ENCODE measurements at regions not wholly inside any gene's neighbourhood (a gene's known extent, or its start where the extent isn't known, plus 50 kb on each side); places are given as distances from the start of the nearest gene placed in this dataset.

DNA sequence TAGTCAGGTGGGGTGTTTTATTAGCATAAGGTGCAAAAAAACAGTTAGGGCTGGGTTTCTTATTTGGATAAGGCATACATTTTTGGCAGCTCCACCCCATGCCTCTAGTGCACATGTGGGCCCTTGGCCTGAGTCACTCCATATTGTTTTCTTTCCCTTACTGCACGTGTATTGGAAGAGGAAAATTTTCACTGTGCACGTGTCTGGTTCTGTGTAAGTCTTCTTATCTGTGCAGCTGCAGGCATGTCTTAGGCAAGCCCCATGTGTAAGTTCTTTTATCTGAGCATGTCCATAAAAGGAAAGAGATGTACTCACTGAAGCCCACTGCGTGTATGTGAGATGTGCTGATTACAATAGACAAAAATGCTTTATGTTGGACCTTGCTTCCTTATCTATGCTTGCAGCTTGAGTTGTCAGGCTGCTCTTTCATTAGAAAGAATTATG, 540.3 kb upstream of the IGFBP3 start:
- no peaks in the 10 kb centered on the region for H3K36me3 ChIP-seq (ENCODE audit: insufficient read depth, low read length)
- DNase-seq (ENCODE audit: low read depth, low spot score) = no peak
- no peak overlapping the region for H3K27ac ChIP-seq
- H3K9me3 ChIP-seq (ENCODE audit: low read depth, low read length) = no peaks in the 10 kb centered on the region
- H3K9ac ChIP-seq (ENCODE audit: insufficient read length) = no peak overlapping the region
- TF ChIP-seq POLR2AphosphoS5 (IDR thresholded peaks at IDR 0.05; ENCODE audit: borderline replicate concordance, low read depth, low read length) (no peak), FOXP2 (optimal IDR thresholded peaks at IDR 0.05; ENCODE audit: control extremely low read depth, extremely low read length, insufficient read depth) (no peak), EZH2 (IDR thresholded peaks at IDR 0.05) (no peak)
- H3K4me3 ChIP-seq = no peak overlapping the region

DNA sequence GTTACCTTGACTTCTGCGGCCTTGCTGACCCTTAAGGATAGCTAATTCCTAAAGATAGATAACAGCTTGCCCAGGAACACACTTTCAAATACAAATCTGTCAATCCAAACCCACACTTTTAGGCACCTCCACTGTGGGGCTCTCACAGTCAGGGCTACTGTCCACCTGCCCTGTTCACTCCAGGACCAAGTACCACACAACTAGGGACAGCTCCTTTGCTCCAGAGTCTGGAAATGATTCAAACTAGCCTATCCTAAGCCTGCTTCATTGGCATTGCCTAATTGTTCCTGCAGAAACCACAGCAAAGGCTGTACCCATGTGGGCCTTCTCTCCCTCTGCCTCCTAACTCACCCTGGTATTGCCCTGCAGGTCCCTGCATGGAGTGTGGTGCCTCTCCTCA, 538.9 kb upstream of the IGFBP3 start:
- Histone ChIP-seq H3K4me3 (no peak overlapping the region), H3K9me3 (ENCODE audit: low read depth, low read length) (no peaks in the 10 kb centered on the region), H3K27ac (no peak overlapping the region), H3K36me3 (ENCODE audit: insufficient read depth, low read length) (no peaks in the 10 kb centered on the region), H3K9ac (ENCODE audit: insufficient read length) (no peak overlapping the region)
- TF ChIP-seq POLR2AphosphoS5 (IDR thresholded peaks at IDR 0.05; ENCODE audit: borderline replicate concordance, low read depth, low read length) = no peak
- TF ChIP-seq FOXP2 (optimal IDR thresholded peaks at IDR 0.05; ENCODE audit: control extremely low read depth, extremely low read length, insufficient read depth) = no peak
- no peak for TF ChIP-seq EZH2 (IDR thresholded peaks at IDR 0.05)
- DNase-seq (ENCODE audit: low read depth, low spot score) = no peak

DNA sequence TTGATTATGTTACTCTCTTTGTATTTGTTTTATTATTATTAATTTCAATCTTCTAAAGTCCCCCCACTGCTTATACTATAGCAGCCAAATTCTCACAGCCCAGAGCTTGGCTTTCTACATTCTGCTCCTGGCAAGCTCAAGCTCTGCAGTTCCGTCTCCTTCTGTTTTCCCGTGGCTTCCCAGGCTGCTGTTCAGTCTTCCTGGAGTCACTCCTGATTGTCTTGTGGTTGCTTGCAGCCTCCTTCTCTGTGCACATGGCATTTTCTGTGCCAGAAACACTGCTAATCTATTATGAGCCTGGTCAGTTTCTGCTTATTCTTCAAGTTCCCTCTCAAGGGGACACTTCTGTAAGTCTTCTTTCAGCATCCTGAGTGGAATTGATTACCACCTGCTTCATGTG, 533.7 kb upstream of the IGFBP3 start:
- Histone ChIP-seq H3K4me3 (no peak overlapping the region), H3K9me3 (ENCODE audit: low read depth, low read length) (no peaks in the 10 kb centered on the region), H3K36me3 (ENCODE audit: insufficient read depth, low read length) (no peaks in the 10 kb centered on the region), H3K27ac (no peak overlapping the region), H3K9ac (ENCODE audit: insufficient read length) (no peak overlapping the region)
- no peak for DNase-seq (ENCODE audit: low read depth, low spot score)
- TF ChIP-seq EZH2 (IDR thresholded peaks at IDR 0.05) = no peak
- no peak for TF ChIP-seq POLR2AphosphoS5 (IDR thresholded peaks at IDR 0.05; ENCODE audit: borderline replicate concordance, low read depth, low read length)
- TF ChIP-seq FOXP2 (optimal IDR thresholded peaks at IDR 0.05; ENCODE audit: control extremely low read depth, extremely low read length, insufficient read depth) = no peak

DNA sequence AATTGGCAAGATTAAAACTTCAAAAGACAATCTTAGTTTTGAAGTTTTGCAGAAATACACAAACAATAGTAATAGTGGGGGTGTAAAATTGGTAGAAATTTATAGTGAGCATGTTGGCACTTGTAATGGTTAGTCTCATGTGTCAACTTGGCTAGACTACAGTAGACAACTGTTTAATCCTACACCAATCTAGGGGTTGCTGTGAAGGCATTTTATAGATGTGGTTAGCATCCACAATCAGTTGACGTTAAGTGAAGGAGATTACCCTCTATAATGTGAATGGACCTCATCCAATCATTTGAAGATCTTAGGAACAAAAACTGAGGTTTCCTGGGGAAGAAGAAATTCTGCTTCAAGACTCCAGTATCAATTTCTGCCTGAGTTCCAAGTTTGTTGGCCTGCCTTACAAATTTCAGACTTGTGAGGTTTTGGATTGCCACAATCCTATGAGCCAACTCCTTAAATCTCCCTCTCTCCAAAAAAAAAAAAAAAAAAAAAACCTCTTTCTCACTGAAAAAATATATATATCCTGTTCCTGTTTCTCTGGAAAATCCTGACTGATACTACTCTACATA, 531.6 kb upstream of the IGFBP3 start:
- TF ChIP-seq EZH2 (IDR thresholded peaks at IDR 0.05) = no peak
- no peak for TF ChIP-seq FOXP2 (optimal IDR thresholded peaks at IDR 0.05; ENCODE audit: control extremely low read depth, extremely low read length, insufficient read depth)
- TF ChIP-seq POLR2AphosphoS5 (IDR thresholded peaks at IDR 0.05; ENCODE audit: borderline replicate concordance, low read depth, low read length) = no peak
- Histone ChIP-seq H3K36me3 (ENCODE audit: insufficient read depth, low read length) (no peaks in the 10 kb centered on the region), H3K4me3 (no peak overlapping the region), H3K9me3 (ENCODE audit: low read depth, low read length) (no peaks in the 10 kb centered on the region), H3K27ac (no peak overlapping the region), H3K9ac (ENCODE audit: insufficient read length) (no peak overlapping the region)
- no peak for DNase-seq (ENCODE audit: low read depth, low spot score)

DNA sequence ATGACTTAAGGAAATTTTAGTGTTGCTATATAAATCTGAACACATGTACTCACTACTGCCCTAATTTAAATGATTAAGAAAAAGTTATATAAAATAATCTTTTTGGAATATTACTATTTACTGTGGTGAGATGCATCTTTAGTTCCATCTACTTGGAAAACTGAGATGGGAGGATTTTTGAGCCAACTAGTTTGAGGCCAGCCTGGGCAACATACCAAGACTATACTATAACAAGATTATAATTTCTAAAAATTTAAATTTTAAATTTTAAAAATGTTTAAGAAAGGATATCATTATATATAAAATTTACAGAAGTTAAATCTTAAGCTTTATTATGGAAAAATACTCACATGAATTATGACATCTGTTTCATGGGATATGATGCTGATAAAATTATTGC, 530.8 kb upstream of the IGFBP3 start:
- TF ChIP-seq POLR2AphosphoS5 (IDR thresholded peaks at IDR 0.05; ENCODE audit: borderline replicate concordance, low read depth, low read length) (no peak), EZH2 (IDR thresholded peaks at IDR 0.05) (no peak), FOXP2 (optimal IDR thresholded peaks at IDR 0.05; ENCODE audit: control extremely low read depth, extremely low read length, insufficient read depth) (no peak)
- Histone ChIP-seq H3K9me3 (ENCODE audit: low read depth, low read length) (no peaks in the 10 kb centered on the region), H3K9ac (ENCODE audit: insufficient read length) (no peak overlapping the region), H3K36me3 (ENCODE audit: insufficient read depth, low read length) (no peaks in the 10 kb centered on the region), H3K27ac (no peak overlapping the region), H3K4me3 (no peak overlapping the region)
- no peak for DNase-seq (ENCODE audit: low read depth, low spot score)

DNA sequence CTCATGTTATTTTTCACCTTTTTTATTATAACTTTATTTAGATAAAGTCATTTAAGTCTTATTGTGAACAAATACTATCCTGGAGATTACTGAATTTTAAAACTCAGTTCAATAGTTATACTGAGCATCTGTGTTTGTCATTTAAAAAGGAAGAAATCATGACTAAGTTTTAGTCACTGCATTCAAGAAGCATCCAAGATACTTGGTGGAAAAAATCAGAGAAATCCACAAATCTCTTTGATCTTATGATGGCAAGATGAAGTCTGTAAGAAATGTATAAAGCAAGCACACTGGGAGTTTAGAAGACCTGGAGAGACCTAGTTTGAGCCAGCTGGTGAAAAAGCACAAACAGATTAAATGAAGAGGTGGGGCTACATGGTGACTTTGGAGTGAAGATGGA, 529.8 kb upstream of the IGFBP3 start:
- Histone ChIP-seq H3K27ac (no peak overlapping the region), H3K9me3 (ENCODE audit: low read depth, low read length) (no peaks in the 10 kb centered on the region), H3K4me3 (no peak overlapping the region), H3K36me3 (ENCODE audit: insufficient read depth, low read length) (no peaks in the 10 kb centered on the region), H3K9ac (ENCODE audit: insufficient read length) (no peak overlapping the region)
- TF ChIP-seq POLR2AphosphoS5 (IDR thresholded peaks at IDR 0.05; ENCODE audit: borderline replicate concordance, low read depth, low read length) = no peak
- no peak for TF ChIP-seq FOXP2 (optimal IDR thresholded peaks at IDR 0.05; ENCODE audit: control extremely low read depth, extremely low read length, insufficient read depth)
- TF ChIP-seq EZH2 (IDR thresholded peaks at IDR 0.05) = no peak
- DNase-seq (ENCODE audit: low read depth, low spot score) = no peak

DNA sequence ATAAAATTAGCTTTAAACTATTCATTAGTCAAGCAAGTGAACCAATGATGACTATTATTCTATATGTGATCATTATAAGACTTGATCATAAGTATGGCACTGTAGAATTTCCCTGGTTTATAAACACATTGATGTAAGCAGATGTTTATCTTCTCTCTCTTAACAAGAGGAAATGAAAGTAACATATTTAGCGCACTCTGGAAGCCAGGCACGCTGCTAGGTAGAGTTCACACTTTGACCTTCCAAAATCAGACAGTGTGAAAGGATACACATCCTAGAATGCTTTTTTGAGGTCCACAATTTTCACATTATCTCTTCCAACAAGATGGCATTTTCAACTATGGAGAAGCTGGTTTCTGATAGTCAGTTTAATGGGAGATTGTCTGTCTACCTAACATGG, 529.4 kb upstream of the IGFBP3 start:
- H3K9me3 ChIP-seq (ENCODE audit: low read depth, low read length) = no peaks in the 10 kb centered on the region
- no peak overlapping the region for H3K4me3 ChIP-seq
- no peak overlapping the region for H3K27ac ChIP-seq
- H3K36me3 ChIP-seq (ENCODE audit: insufficient read depth, low read length) = no peaks in the 10 kb centered on the region
- TF ChIP-seq FOXP2 (optimal IDR thresholded peaks at IDR 0.05; ENCODE audit: control extremely low read depth, extremely low read length, insufficient read depth) (no peak), EZH2 (IDR thresholded peaks at IDR 0.05) (no peak), POLR2AphosphoS5 (IDR thresholded peaks at IDR 0.05; ENCODE audit: borderline replicate concordance, low read depth, low read length) (no peak)
- no peak overlapping the region for H3K9ac ChIP-seq (ENCODE audit: insufficient read length)
- no peak for DNase-seq (ENCODE audit: low read depth, low spot score)

DNA sequence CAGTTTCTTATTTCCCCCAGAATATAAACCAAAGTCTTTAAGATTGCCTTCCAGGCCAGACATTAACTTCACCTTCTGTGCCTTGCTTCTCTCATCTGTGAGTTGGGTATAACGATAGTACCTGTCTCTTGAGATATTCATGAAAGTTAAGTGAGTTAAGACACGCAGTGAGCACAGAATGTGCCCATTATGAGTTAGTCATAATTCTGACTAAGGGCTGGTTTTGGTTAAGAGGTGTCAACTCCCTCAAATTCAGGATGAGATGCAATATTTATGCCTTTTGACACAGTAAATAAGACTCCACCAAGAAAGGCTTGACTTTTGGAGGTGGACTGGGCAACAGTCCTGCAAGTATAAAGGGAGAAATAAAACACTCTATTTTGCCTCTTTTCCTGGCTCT, 528.7 kb upstream of the IGFBP3 start:
- TF ChIP-seq EZH2 (IDR thresholded peaks at IDR 0.05) (no peak), FOXP2 (optimal IDR thresholded peaks at IDR 0.05; ENCODE audit: control extremely low read depth, extremely low read length, insufficient read depth) (no peak), POLR2AphosphoS5 (IDR thresholded peaks at IDR 0.05; ENCODE audit: borderline replicate concordance, low read depth, low read length) (no peak)
- H3K27ac ChIP-seq = no peak overlapping the region
- no peak overlapping the region for H3K4me3 ChIP-seq
- no peak for DNase-seq (ENCODE audit: low read depth, low spot score)
- H3K36me3 ChIP-seq (ENCODE audit: insufficient read depth, low read length) = no peaks in the 10 kb centered on the region
- H3K9me3 ChIP-seq (ENCODE audit: low read depth, low read length) = no peaks in the 10 kb centered on the region
- H3K9ac ChIP-seq (ENCODE audit: insufficient read length) = no peak overlapping the region

DNA sequence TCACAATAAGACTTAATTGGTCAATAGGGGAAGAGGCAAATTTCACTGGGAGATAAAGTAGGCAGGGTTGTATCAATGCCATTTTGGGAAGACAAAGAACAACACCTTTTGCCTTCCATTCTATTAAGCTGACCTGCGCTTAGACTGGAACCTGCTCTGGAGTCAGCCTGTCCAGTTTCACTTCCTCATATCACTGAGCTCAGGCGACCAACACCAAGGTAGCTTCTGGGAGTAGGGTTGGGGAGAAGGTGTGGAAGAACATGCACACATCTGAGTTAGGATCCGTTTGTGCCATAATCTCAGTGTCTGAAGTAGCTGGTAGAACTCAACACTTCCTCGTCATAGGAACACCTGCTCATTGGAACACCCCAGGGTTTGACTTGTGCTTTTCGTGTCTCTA, 527.4 kb upstream of the IGFBP3 start:
- Histone ChIP-seq H3K27ac (no peak overlapping the region), H3K9me3 (ENCODE audit: low read depth, low read length) (no peaks in the 10 kb centered on the region), H3K9ac (ENCODE audit: insufficient read length) (no peak overlapping the region), H3K36me3 (ENCODE audit: insufficient read depth, low read length) (no peaks in the 10 kb centered on the region), H3K4me3 (no peak overlapping the region)
- TF ChIP-seq EZH2 (IDR thresholded peaks at IDR 0.05) = no peak
- TF ChIP-seq POLR2AphosphoS5 (IDR thresholded peaks at IDR 0.05; ENCODE audit: borderline replicate concordance, low read depth, low read length) = no peak
- TF ChIP-seq FOXP2 (optimal IDR thresholded peaks at IDR 0.05; ENCODE audit: control extremely low read depth, extremely low read length, insufficient read depth) = no peak
- no peak for DNase-seq (ENCODE audit: low read depth, low spot score)

All from SK-N-MC (cell line).